CD8-positive, alpha-beta memory T cell (primary cell): ENCODE measurements at regions not wholly inside any gene's neighbourhood (a gene's known extent, or its start where the extent isn't known, plus 50 kb on each side); places are given as distances from the start of the nearest gene placed in this dataset.
"Not testable (repeated sequence)": the region's sequence is repeated elsewhere in the genome, so short reads cannot be mapped to it uniquely, and the experiment has no call there.

Experiments
- CTCF ChIA-PET: fragments of 350-600 bp; sonication (Branson Sonifier 250); formaldehyde crosslinking; loops from one replicate; lab custom pipeline; 2021; ENCODE audit warnings: antibody characterized with exemption; lab: Charles Lee
- POLR2A ChIA-PET: fragments of 350-600 bp; sonication (Branson Sonifier 250); formaldehyde crosslinking; loops from one replicate; lab custom pipeline; 2021; ENCODE audit warnings: antibody characterized with exemption; lab: Charles Lee
- DNase-seq, 5 donors: peaks; one replicate each; pipeline versions ENCODE4 v3.0.0 to v3.0.0-alpha.2; 2020 to 2022; ENCODE audit warnings: mixed read lengths in 1 of 5
- H3K27ac ChIP-seq: one replicate; pipeline ENCODE4 v1.7.0; 2013; ENCODE audit warnings: low read depth, mild to moderate bottlenecking, low read length, moderate library complexity
- H3K27me3 ChIP-seq: 2 replicates; pipeline ENCODE4 v1.7.0; 2013; ENCODE audit warnings: low read length, mild to moderate bottlenecking; ENCODE audit not compliant: insufficient read depth, poor library complexity, severe bottlenecking
- H3K36me3 ChIP-seq: 2 replicates; pipeline ENCODE4 v1.7.0; 2013; ENCODE audit warnings: mild to moderate bottlenecking, low read length, moderate library complexity; ENCODE audit not compliant: insufficient read depth
- H3K4me1 ChIP-seq: 2 replicates; pipeline ENCODE4 v1.7.0; 2013; ENCODE audit warnings: mild to moderate bottlenecking, low read length, moderate library complexity; ENCODE audit not compliant: insufficient read depth
- H3K4me3 ChIP-seq: 2 replicates; pipeline ENCODE4 v1.7.0; 2013; ENCODE audit warnings: mild to moderate bottlenecking, low read length
- H3K9me3 ChIP-seq: 2 replicates; pipeline ENCODE4 v1.7.0; 2013; ENCODE audit warnings: mild to moderate bottlenecking, low read length
- H3K27ac Mint-ChIP-seq, 8 donors: one replicate each; pipeline ENCODE4 v1.8.0; 2020 to 2021; ENCODE audit warnings: mixed read lengths in 8 of 8, mild to moderate bottlenecking in 6 of 8, inconsistent platforms in 3 of 8, moderate library complexity in 3 of 8
- H3K27me3 Mint-ChIP-seq, 2 donors: one replicate each; pipeline ENCODE4 v1.8.0; 2020 to 2021; ENCODE audit warnings: mixed read lengths in 2 of 2, mild to moderate bottlenecking in 1 of 2, moderate library complexity in 1 of 2
- H3K36me3 Mint-ChIP-seq, 3 donors: one replicate each; pipeline ENCODE4 v1.8.0; 2020 to 2021; ENCODE audit warnings: mixed read lengths in 3 of 3, inconsistent platforms in 1 of 3, mild to moderate bottlenecking in 1 of 3
- H3K4me1 Mint-ChIP-seq, 3 donors: one replicate each; pipeline ENCODE4 v1.8.0; 2020 to 2021; ENCODE audit warnings: mixed read lengths in 3 of 3, inconsistent platforms in 1 of 3, mild to moderate bottlenecking in 1 of 3
- H3K4me3 Mint-ChIP-seq, 7 donors: one replicate each; pipeline ENCODE4 v1.8.0; 2020 to 2021; ENCODE audit warnings: mixed read lengths in 7 of 7, mild to moderate bottlenecking in 6 of 7, moderate library complexity in 4 of 7, inconsistent platforms in 2 of 7
- H3K9me3 Mint-ChIP-seq, 5 donors: one replicate each; pipeline ENCODE4 v1.8.0; 2020 to 2022; ENCODE audit warnings: mixed read lengths in 5 of 5, mild to moderate bottlenecking in 3 of 5, moderate library complexity in 2 of 5, inconsistent platforms in 1 of 5

DNA sequence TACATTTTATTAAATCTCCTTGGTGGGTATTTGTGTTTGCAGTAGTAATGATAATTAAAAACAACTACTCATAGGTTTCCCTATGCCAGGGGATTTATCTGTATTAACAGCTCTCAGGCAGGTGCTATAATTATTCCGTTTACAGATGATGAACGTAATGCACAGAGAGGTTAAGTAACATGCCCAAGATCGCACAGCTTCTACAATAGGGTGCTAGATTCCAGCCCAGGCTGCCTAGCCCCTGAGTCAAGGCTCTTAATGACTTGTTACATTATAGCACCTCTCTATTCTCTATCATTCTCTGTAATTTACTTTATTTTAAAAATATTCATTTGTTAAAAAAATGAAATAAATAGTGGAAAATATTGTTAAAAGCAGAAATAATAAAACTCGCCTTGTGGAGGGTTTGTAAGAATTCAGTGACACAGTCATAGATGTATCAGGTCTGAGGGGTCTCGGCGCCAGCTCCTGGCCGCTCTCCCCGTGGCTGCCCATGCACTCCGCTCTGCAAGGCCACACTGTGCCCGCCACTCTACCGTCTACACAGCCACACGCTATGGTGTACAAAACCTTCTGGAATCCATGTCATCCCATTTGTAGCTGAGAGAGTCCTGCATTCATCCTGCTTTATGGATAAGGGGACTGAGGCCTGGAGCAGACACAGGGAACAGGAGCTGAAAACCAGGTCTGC lies 562.2 kb downstream of the MATN1 start:
- POLR2A ChIA-PET = no interaction called here

DNA sequence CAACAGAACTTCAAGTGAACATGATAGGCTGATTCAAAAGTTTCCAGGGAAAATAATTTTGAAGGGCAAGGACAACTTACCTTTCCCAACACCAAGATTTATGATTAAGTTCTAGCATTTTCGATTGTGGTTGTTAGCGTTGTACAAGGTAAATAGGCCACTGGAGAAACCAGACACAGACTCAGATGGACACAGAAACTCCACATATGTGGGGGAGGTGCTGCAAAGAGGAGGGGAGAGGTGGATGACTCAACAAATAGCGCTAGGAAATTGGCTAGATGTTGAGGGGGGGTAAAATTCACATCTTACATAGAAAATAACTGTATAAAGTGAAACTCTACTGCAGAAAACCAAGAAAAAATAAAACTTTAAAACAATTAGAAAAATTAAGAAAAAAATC lies 564.4 kb downstream of the MATN1 start:
- H3K4me1 ChIP-seq = no peaks in the 10 kb centered on the region
- H3K4me1 Mint-ChIP-seq = no peaks in the 10 kb centered on the region
- H3K4me3 ChIP-seq = no peak overlapping the region
- peaks cover 0 to 3% (median 1%) of the 10 kb centered on the region in 3 donors for H3K36me3 Mint-ChIP-seq
- peaks cover 0 to 12% (median 4%) of the 10 kb centered on the region in 5 donors for H3K9me3 Mint-ChIP-seq
- DNase-seq = no peak
- peaks cover 18 to 50% of the 10 kb centered on the region in 2 donors for H3K27me3 Mint-ChIP-seq
- no peaks in the 10 kb centered on the region for H3K27me3 ChIP-seq
- H3K27ac Mint-ChIP-seq = no peak overlapping the region
- no peak overlapping the region for H3K4me3 Mint-ChIP-seq
- ChIA-PET CTCF (no interaction called here), POLR2A (no interaction called here)
- H3K9me3 ChIP-seq = no peaks in the 10 kb centered on the region
- no peaks in the 10 kb centered on the region for H3K36me3 ChIP-seq
- no peak overlapping the region for H3K27ac ChIP-seq

More for the DNA sequence above, 562.2 kb downstream of the MATN1 start:
- Histone ChIP-seq H3K9me3 (no peaks in the 10 kb centered on the region), H3K4me3 (no peak overlapping the region), H3K27me3 (no peaks in the 10 kb centered on the region), H3K36me3 (no peaks in the 10 kb centered on the region), H3K4me1 (no peaks in the 10 kb centered on the region), H3K27ac (no peak overlapping the region)
- Mint-ChIP-seq H3K4me3 (no peak overlapping the region), H3K27ac (no peak overlapping the region), H3K9me3 (peaks cover 0 to 2% (median 0%) of the 10 kb centered on the region in 5 donors), H3K36me3 (peaks cover 0 to 1% (median 0%) of the 10 kb centered on the region in 3 donors), H3K27me3 (peaks cover 19 to 57% of the 10 kb centered on the region in 2 donors), H3K4me1 (no peaks in the 10 kb centered on the region)
- CTCF ChIA-PET = no interaction called here
- DNase-seq = no peak

DNA sequence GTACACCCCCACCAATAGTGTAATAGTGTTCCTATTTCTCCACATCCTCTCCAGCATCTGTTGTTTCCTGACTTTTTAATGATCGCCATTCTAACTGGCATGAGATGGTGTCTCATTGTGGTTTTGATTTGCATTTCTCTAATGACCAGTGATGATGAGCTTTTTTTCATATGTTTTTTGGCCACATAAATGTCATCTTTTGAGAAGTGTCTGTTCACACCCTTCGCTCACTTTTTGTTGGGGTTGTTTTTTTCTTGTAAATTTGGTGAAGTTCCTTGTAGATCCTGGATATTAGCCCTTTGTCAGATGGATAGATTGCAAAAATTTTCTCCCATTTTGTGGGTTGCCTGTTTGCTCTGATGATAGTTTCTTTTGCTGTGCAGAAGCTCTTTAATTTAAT lies 567.7 kb downstream of the MATN1 start:
- H3K4me3 Mint-ChIP-seq, H3K9me3 ChIP-seq, H3K27ac Mint-ChIP-seq, H3K36me3 ChIP-seq, H3K27ac ChIP-seq, POLR2A ChIA-PET, H3K4me1 ChIP-seq, H3K4me3 ChIP-seq, H3K4me1 Mint-ChIP-seq, H3K27me3 ChIP-seq, CTCF ChIA-PET, DNase-seq: not testable (repeated sequence)
- peaks cover 0 to 18% (median 11%) of the 10 kb centered on the region in 5 donors for H3K9me3 Mint-ChIP-seq
- peaks cover 0 to 16% (median 0%) of the 10 kb centered on the region in 3 donors for H3K36me3 Mint-ChIP-seq
- peaks cover 6 to 26% of the 10 kb centered on the region in 2 donors for H3K27me3 Mint-ChIP-seq

DNA sequence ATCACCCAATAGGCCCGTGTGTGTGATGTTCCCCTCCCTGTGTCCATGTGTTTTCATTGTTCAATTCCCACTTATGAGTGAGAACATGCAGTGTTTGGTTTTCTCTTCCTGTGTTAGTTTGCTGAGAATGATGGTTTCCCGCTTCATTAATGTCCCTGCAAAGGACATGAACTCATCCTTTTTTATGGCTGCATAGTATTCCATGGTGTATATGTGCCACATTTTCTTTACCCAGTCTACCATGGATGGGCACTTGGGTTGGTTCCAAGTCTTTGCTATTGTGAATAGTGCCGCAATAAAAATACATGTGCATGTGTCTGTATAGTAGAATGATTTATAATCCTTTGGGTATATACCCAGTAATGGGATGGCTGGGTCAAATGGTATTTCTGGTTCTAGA lies 568.1 kb downstream of the MATN1 start:
- H3K4me1 Mint-ChIP-seq, H3K27ac Mint-ChIP-seq, H3K4me1 ChIP-seq, DNase-seq, H3K27ac ChIP-seq, H3K4me3 ChIP-seq, H3K4me3 Mint-ChIP-seq, H3K9me3 ChIP-seq, H3K27me3 ChIP-seq, POLR2A ChIA-PET, H3K36me3 ChIP-seq, CTCF ChIA-PET: not testable (repeated sequence)
- Mint-ChIP-seq H3K36me3 (peaks cover 0 to 19% (median 0%) of the 10 kb centered on the region in 3 donors), H3K27me3 (peaks cover 6 to 24% of the 10 kb centered on the region in 2 donors), H3K9me3 (peaks cover 1 to 18% (median 13%) of the 10 kb centered on the region in 5 donors)

DNA sequence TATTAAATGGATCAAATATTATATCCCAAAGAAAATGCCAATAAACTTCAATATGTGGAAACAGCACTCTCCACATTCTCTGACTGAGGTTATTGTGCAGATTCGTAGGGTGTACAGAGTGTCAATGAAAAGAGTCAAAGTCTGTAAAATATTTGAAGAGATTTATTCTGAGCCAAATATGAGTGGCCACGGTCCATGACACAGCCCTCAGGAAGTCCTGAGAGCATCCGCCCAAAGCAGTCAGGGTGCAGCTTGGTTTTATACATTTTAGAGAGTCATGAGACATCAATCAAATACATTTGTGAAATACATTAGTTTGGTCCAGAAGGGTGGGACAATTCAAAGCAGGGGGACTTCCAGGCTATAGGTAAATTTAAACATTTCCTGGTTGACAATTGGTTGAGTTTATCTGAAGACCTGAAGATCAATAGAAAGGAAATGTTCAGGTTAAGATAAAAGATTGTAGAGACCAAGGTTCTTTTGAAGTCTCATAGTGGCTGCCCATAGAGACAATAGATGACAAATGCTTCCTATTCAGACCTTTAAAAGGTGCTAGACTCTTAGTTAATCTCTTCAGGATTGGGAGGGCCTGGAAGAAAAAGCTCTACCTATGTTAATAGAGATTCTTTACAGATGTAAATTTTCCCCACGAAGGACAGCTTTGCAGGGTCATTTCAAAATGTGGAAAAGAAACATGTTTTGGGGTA lies 569.5 kb downstream of the MATN1 start:
- Histone ChIP-seq H3K4me3 (no peak overlapping the region), H3K4me1 (no peaks in the 10 kb centered on the region), H3K36me3 (no peaks in the 10 kb centered on the region), H3K27ac (no peak overlapping the region), H3K9me3 (no peaks in the 10 kb centered on the region), H3K27me3 (no peaks in the 10 kb centered on the region)
- ChIA-PET CTCF (no interaction called here), POLR2A (no interaction called here)
- H3K27ac Mint-ChIP-seq = no peak overlapping the region
- H3K36me3 Mint-ChIP-seq = peaks cover 0 to 19% (median 0%) of the 10 kb centered on the region in 3 donors
- no peak for DNase-seq
- peaks cover 4 to 18% of the 10 kb centered on the region in 2 donors for H3K27me3 Mint-ChIP-seq
- no peak overlapping the region for H3K4me3 Mint-ChIP-seq
- H3K9me3 Mint-ChIP-seq = peaks cover 4 to 18% (median 13%) of the 10 kb centered on the region in 5 donors
- no peaks in the 10 kb centered on the region for H3K4me1 Mint-ChIP-seq

DNA sequence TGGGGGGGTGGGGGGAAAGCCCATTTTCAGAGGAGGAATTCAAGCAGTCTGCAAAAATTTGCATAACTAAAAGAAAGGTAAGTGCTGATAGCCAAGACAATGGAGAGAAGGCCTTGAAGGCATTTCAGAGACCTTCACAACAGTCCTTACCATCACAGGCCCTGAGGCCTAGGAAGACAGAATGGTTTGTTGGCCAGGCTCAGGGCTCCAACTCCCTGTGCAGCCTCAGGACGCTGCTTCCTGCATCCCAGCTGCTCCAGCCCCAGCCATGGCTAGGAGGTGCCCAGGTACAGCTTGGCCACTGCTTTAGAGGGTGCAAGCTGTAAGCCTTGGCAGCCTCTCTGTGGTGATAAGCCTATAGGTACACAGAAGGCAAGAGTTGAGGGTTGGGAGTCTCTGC lies 571.6 kb downstream of the MATN1 start:
- ChIA-PET CTCF (no interaction called here), POLR2A (no interaction called here)
- no peak overlapping the region for H3K4me3 ChIP-seq
- no peak for DNase-seq
- H3K27ac ChIP-seq = no peak overlapping the region
- H3K36me3 ChIP-seq = no peaks in the 10 kb centered on the region
- H3K9me3 Mint-ChIP-seq = peaks cover 4 to 18% (median 13%) of the 10 kb centered on the region in 5 donors
- no peaks in the 10 kb centered on the region for H3K4me1 ChIP-seq
- H3K27me3 ChIP-seq = no peaks in the 10 kb centered on the region
- H3K4me1 Mint-ChIP-seq = no peaks in the 10 kb centered on the region
- H3K27ac Mint-ChIP-seq = no peak overlapping the region
- H3K4me3 Mint-ChIP-seq = no peak overlapping the region
- H3K27me3 Mint-ChIP-seq = peaks cover 0 to 4% of the 10 kb centered on the region in 2 donors
- peaks cover 0 to 19% (median 0%) of the 10 kb centered on the region in 3 donors for H3K36me3 Mint-ChIP-seq
- no peaks in the 10 kb centered on the region for H3K9me3 ChIP-seq

DNA sequence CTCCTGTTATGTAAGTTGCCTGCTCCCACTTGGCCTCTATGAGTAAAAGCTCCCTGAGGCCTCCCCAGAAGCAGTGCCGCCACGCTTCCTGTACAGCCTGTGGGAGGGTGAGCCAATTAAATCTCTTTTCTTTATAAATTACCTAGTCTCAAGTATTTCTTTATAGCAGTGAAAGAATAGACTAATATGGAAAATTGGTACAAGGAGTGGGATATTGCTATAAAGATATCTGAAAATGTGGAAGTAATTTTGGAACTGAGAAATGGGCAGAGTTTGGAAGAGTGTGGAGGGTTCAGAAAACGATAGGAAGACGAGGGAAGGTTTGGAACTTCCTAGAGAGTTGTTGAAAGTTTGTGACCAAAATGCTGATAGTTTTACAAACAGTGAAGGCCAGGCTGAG lies 572.3 kb downstream of the MATN1 start:
- Histone ChIP-seq H3K4me1 (no peaks in the 10 kb centered on the region), H3K4me3 (no peak overlapping the region), H3K27me3 (no peaks in the 10 kb centered on the region), H3K9me3 (no peaks in the 10 kb centered on the region), H3K27ac (no peak overlapping the region), H3K36me3 (no peaks in the 10 kb centered on the region)
- ChIA-PET POLR2A (no interaction called here), CTCF (no interaction called here)
- H3K27me3 Mint-ChIP-seq = peaks cover 0 to 7% of the 10 kb centered on the region in 2 donors
- no peak for DNase-seq
- no peaks in the 10 kb centered on the region for H3K4me1 Mint-ChIP-seq
- H3K4me3 Mint-ChIP-seq = no peak overlapping the region
- H3K36me3 Mint-ChIP-seq = peaks cover 0 to 19% (median 0%) of the 10 kb centered on the region in 3 donors
- H3K27ac Mint-ChIP-seq = no peak overlapping the region
- H3K9me3 Mint-ChIP-seq = peaks cover 4 to 18% (median 13%) of the 10 kb centered on the region in 5 donors

DNA sequence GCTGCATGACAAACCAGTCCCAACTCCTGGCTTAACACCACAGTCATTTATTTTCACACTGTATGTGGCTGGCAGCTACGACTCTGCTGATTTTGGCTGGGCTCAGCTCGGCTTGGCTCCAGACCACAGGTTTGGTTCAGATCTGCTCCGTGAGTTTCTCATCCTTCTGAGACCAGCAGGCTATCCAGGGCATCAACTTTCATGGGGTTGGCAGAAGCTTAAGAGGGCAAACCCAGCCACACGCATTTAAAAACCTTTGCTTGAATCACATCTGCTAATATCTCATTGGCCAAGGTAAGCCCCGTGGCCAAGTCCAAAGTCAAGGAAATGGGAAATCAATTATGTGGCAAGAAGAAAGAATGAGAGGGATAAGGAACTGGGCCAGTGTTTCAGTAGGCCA lies 574.2 kb downstream of the MATN1 start:
- peaks cover 5 to 23% of the 10 kb centered on the region in 2 donors for H3K27me3 Mint-ChIP-seq
- H3K9me3 Mint-ChIP-seq = peaks cover 0 to 13% (median 8%) of the 10 kb centered on the region in 5 donors
- CTCF ChIA-PET = no interaction called here
- H3K9me3 ChIP-seq = no peaks in the 10 kb centered on the region
- H3K36me3 Mint-ChIP-seq = peaks cover 0 to 16% (median 0%) of the 10 kb centered on the region in 3 donors
- POLR2A ChIA-PET = no interaction called here
- no peaks in the 10 kb centered on the region for H3K4me1 ChIP-seq
- H3K27ac Mint-ChIP-seq = no peak overlapping the region
- DNase-seq = no peak
- H3K4me3 ChIP-seq = no peak overlapping the region
- no peak overlapping the region for H3K27ac ChIP-seq
- H3K27me3 ChIP-seq = no peaks in the 10 kb centered on the region
- no peaks in the 10 kb centered on the region for H3K4me1 Mint-ChIP-seq
- H3K4me3 Mint-ChIP-seq = no peak overlapping the region
- H3K36me3 ChIP-seq = no peaks in the 10 kb centered on the region
